NCI-H460 (cell line): ENCODE measurements at regions not wholly inside any gene's neighbourhood (a gene's known extent, or its start where the extent isn't known, plus 50 kb on each side); places are given as distances from the start of the nearest gene placed in this dataset.

Experiments used
- DNase-seq: peaks from one replicate; pipeline ENCODE4 v3.0.0-alpha.2; 2016; ENCODE audit warnings: low read depth; ENCODE audit errors: extremely low read depth

- DNase-seq: no peak
Observed at GRCh38 chr10:114767986-114768821, 53.4 kb upstream of the FHIP2A start.

GRCh38 chr10:114770009-114770408 lies 51.6 kb upstream of the FHIP2A start:
- no peak for DNase-seq

- DNase-seq: no peak
Observed at GRCh38 chr10:114771157-114771556, 50.4 kb upstream of the FHIP2A start.

- DNase-seq: no peak
Observed at GRCh38 chr10:114771749-114772148, 49.8 kb upstream of the FHIP2A start.
